ENCODE measurements at regions not wholly inside any gene's neighbourhood (a gene's known extent, or its start where the extent isn't known, plus 50 kb on each side); places are given as distances from the start of the nearest gene placed in this dataset.

DNA sequence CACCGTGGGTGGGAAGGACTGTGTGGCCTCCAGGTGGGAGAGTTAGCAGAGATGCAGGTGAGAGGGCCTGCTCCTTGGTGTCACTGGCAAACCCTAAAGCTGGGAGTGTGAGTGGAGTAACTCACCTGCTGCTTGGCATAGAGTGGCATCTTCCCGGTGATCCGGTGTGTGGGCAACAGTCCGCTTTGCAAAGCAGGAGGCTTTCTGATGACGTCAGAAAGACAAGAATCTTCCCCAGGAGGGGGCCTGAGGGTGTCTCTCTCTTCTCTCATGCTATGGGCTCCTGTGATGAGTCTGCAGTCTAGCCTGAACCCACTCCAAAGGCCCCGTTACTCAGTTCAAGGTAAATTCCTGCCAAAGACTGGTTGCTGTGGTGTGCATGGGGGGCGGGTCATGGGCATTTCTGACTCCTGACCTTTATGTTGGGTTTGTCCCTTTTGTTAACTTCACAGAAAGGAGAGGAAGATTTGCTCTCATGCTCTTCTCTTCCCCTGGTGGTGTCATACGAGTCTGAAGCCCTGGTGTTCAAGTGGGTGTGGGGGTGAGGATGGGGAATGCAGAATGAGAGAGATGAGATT is 187.9 kb downstream of the GATA3 start:
- TF ChIP-seq, protein P1, sequence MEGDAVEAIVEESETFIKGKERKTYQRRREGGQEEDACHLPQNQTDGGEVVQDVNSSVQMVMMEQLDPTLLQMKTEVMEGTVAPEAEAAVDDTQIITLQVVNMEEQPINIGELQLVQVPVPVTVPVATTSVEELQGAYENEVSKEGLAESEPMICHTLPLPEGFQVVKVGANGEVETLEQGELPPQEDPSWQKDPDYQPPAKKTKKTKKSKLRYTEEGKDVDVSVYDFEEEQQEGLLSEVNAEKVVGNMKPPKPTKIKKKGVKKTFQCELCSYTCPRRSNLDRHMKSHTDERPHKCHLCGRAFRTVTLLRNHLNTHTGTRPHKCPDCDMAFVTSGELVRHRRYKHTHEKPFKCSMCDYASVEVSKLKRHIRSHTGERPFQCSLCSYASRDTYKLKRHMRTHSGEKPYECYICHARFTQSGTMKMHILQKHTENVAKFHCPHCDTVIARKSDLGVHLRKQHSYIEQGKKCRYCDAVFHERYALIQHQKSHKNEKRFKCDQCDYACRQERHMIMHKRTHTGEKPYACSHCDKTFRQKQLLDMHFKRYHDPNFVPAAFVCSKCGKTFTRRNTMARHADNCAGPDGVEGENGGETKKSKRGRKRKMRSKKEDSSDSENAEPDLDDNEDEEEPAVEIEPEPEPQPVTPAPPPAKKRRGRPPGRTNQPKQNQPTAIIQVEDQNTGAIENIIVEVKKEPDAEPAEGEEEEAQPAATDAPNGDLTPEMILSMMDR (IDR thresholded peaks at IDR 0.05; ENCODE audit: insufficient read depth, low read length): no peak
- TF ChIP-seq, protein P2, sequence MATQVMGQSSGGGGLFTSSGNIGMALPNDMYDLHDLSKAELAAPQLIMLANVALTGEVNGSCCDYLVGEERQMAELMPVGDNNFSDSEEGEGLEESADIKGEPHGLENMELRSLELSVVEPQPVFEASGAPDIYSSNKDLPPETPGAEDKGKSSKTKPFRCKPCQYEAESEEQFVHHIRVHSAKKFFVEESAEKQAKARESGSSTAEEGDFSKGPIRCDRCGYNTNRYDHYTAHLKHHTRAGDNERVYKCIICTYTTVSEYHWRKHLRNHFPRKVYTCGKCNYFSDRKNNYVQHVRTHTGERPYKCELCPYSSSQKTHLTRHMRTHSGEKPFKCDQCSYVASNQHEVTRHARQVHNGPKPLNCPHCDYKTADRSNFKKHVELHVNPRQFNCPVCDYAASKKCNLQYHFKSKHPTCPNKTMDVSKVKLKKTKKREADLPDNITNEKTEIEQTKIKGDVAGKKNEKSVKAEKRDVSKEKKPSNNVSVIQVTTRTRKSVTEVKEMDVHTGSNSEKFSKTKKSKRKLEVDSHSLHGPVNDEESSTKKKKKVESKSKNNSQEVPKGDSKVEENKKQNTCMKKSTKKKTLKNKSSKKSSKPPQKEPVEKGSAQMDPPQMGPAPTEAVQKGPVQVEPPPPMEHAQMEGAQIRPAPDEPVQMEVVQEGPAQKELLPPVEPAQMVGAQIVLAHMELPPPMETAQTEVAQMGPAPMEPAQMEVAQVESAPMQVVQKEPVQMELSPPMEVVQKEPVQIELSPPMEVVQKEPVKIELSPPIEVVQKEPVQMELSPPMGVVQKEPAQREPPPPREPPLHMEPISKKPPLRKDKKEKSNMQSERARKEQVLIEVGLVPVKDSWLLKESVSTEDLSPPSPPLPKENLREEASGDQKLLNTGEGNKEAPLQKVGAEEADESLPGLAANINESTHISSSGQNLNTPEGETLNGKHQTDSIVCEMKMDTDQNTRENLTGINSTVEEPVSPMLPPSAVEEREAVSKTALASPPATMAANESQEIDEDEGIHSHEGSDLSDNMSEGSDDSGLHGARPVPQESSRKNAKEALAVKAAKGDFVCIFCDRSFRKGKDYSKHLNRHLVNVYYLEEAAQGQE (IDR thresholded peaks at IDR 0.05; ENCODE audit: insufficient replicate concordance, low read depth): no peak
- TF ChIP-seq SPI1 (IDR thresholded peaks at IDR 0.05; ENCODE audit: borderline replicate concordance, low read depth) (no peak), GABPA (IDR thresholded peaks at IDR 0.05; ENCODE audit: low read depth) (no peak), POLR2AphosphoS5 (IDR thresholded peaks at IDR 0.05; ENCODE audit: low read depth) (no peak)

DNA sequence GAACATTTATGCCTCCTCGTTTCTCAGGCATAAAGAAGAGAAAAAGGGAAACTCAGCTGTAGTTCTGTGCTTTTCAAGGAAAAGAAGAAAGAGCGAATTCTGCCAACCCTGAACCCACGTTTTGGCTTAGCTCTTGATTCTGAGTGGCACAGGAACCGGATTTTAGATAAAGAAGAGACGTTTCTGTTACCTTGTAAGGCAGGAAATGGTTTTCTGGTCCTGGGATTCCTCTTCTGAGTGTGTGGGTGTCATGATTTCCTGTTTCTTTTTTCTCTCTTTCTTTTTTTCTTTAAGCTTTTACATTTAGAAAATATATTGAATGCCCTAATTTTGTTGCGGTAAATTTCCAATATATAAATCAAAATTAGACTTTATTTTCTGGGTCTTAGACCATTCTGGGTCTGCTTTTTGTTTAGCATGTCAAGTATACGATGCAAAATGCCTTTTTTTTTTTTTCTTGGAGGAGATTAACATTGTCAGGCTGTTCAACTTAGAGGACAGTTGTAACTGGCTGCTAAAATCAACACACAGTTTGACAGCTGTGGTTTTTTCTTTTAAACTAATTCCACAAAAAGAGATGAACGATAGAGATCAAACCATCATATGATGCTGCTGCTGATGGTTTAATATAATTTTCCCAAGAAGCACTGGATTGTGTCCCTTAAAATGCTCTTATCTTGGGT is 190.8 kb downstream of the GATA3 start:
- DNase-seq (ENCODE audit: low read depth in 1 of 2, low spot score in 1 of 2): no peak
- Histone ChIP-seq H3K27ac (replicated peaks) (no peak overlapping the region), H3K4me3 (replicated peaks; ENCODE audit: insufficient read depth, low read length) (no peak overlapping the region), H3K27me3 (ENCODE audit: insufficient read depth, poor library complexity, severe bottlenecking) (no peaks in the 10 kb centered on the region)
- TF ChIP-seq SPI1 (IDR thresholded peaks at IDR 0.05; ENCODE audit: borderline replicate concordance, low read depth) (no peak), POLR2AphosphoS5 (IDR thresholded peaks at IDR 0.05; ENCODE audit: low read depth) (no peak), GABPA (IDR thresholded peaks at IDR 0.05; ENCODE audit: low read depth) (no peak)
- TF ChIP-seq, protein P1 (IDR thresholded peaks at IDR 0.05; ENCODE audit: insufficient read depth, low read length): no peak
- TF ChIP-seq, protein P2 (IDR thresholded peaks at IDR 0.05; ENCODE audit: insufficient replicate concordance, low read depth): no peak

More for the DNA sequence above, 187.9 kb downstream of the GATA3 start:
- no peaks in the 10 kb centered on the region for H3K27me3 ChIP-seq (ENCODE audit: insufficient read depth, poor library complexity, severe bottlenecking)
- no peak for DNase-seq (ENCODE audit: low read depth in 1 of 2, low spot score in 1 of 2)
- H3K4me3 ChIP-seq (replicated peaks; ENCODE audit: insufficient read depth, low read length): no peak overlapping the region
- no peak overlapping the region for H3K27ac ChIP-seq (replicated peaks)

DNA sequence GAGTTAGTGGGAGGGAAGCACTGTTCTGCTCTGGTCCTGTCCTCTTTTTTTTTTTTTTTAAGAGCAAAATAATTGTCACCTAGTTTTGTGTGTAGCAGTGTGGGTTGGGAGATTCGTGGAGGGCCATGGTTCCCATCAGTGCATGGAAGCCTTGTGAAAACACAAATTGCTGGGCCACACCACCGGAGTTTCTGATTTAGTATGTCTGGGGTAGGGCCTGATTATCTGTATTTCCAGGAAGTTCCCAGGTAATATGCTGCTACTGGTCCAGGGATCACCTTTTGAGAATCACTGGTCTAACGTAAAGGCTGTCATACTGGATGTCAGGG is 191.3 kb downstream of the GATA3 start:
- DNase-seq (ENCODE audit: low read depth in 1 of 2, low spot score in 1 of 2): no peak
- H3K27ac ChIP-seq (replicated peaks): no peak overlapping the region
- TF ChIP-seq, protein P1 (IDR thresholded peaks at IDR 0.05; ENCODE audit: insufficient read depth, low read length): no peak
- TF ChIP-seq SPI1 (IDR thresholded peaks at IDR 0.05; ENCODE audit: borderline replicate concordance, low read depth) (no peak), POLR2AphosphoS5 (IDR thresholded peaks at IDR 0.05; ENCODE audit: low read depth) (no peak)
- TF ChIP-seq, protein P2 (IDR thresholded peaks at IDR 0.05; ENCODE audit: insufficient replicate concordance, low read depth): no peak
- H3K27me3 ChIP-seq (ENCODE audit: insufficient read depth, poor library complexity, severe bottlenecking): no peaks in the 10 kb centered on the region
- no peak overlapping the region for H3K4me3 ChIP-seq (replicated peaks; ENCODE audit: insufficient read depth, low read length)

Measured in HL-60 (cell line).